NCI-H2227 (cell line): ENCODE measurements at regions not wholly inside any gene's neighbourhood (a gene's known extent, or its start where the extent isn't known, plus 50 kb on each side); places are given as distances from the start of the nearest gene placed in this dataset.
A peak's percentile ranks its signal among the peaks of the same experiment; 100 is the strongest.

Source experiments
- DNase-seq: peaks from one replicate; lab custom pipeline; 2025; ENCODE audit not compliant: unreplicated experiment; lab: John Stamatoyannopoulos, UW

GRCh38 chr15:69505956-69506556 is 53.4 kb downstream of the RPLP1 start:
- no peak for DNase-seq

DNA sequence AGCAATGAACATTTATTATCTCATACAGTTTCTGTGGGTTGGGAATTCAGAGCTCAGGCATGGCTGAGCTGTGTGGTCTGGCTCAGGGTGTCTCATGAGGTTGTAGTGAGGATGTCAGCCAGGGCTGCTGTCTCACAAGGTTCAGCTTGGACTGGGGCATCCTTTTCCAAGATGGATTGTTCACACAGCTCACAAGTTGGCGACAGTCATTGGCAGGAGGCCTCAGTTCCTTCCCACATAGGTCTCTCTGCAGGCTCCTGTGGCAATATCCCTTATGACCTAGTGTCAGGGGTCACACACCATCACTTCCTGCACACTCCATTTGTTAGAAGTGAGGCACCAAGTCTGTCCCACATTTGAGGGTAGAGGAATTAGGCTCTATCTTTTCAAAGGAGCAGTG is 56.0 kb downstream of the RPLP1 start:
- no peak for DNase-seq

- DNase-seq = no peak
These were observed 56.5 kb downstream of the RPLP1 start for GRCh38 chr15:69509131-69509530.

DNA sequence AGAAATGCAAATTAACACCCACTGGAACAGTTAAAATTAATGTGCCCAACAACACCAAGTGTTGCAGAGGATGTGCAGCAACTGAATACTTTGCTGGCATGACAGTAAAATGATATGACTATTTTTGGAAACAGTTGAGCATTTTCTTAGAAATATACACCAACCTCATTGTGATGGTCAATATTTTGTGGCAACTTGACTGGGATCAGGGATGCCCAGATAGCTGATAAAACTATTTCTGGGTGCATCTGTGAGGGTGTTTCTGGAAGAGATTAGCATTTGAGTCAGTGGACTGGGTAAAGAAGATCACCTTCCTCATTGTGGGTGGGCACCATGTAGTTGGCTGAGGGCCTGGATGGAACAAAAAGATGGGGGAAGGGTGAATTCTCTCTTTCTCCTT is 57.9 kb downstream of the RPLP1 start:
- DNase-seq = no peak

- DNase-seq = no peak
These were observed 58.4 kb downstream of the RPLP1 start for GRCh38 chr15:69511015-69511414.

DNA sequence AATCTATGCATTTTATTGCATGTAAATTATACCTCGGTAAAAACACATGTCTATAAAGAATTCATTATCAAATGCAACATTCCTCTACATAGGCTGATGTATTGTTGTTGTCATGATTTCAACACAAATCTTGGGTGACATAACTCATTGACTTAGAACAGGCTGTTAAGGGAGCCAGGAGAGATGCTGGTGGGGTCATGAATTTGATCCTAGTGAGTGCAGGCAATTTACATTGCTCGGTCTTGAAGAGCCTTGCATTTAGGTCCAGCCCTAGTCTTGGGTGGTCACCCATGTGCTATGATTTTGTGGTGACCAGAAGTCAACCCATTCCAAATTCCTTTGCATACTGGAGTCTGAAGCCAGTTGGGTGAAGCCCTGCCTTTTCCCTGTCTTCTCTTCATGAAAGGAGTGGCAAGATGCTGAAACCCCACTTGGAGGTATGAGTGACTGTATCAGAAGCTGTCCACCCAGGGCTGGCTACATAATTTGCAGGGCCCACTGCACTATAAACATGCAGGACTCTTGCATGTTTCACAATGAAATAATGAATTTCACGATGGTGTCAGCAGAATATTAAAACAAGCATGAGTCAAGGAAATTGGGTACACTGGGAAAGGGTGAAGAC is 59.2 kb downstream of the RPLP1 start:
- DNase-seq = no peak

GRCh38 chr15:69513450-69513960 is 60.9 kb downstream of the RPLP1 start:
- DNase-seq = no peak

DNA sequence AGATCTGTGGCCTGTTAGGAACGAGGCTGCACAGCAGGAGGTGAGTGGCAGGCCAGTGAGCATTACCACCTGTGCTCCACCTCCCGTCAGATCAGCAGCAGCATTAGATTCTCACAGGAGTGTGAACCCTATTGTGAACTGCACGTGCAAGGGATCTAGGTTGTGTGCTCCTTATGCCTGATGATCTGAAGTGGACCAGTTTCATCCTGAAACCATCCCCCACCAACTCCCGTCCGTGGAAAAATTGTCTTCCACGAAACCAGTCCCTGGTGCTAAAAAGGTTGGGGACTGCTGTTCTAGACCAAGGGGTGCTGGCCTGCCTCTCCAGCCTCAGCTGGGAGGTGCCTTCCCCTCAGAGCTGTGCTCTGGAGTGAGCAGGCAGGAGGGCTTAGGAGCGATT is 61.4 kb downstream of the RPLP1 start:
- DNase-seq = no peak

DNA sequence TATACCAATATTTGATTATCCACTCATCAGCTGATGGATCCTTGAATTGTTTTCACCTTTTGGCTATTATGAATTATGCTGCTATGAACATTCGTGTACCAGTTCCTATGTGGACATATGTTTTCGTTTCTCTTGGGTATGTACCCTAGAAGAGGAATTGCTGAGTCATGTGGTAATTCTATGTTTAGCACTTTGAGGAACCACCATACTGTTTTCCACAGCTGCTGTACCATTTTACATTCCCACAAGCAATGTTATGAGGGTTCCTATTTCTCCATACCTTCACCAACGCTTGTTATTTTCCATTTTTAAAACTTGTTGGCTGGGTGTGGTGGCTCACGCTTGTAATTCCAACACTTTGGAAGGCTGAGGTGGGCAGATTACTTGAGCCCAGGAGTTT is 62.9 kb downstream of the RPLP1 start:
- no peak for DNase-seq

- DNase-seq = no peak
These were observed 63.3 kb downstream of the RPLP1 start for GRCh38 chr15:69515926-69516325.

- DNase-seq = no peak
These were observed 64.4 kb downstream of the RPLP1 start for GRCh38 chr15:69517052-69517451.

DNA sequence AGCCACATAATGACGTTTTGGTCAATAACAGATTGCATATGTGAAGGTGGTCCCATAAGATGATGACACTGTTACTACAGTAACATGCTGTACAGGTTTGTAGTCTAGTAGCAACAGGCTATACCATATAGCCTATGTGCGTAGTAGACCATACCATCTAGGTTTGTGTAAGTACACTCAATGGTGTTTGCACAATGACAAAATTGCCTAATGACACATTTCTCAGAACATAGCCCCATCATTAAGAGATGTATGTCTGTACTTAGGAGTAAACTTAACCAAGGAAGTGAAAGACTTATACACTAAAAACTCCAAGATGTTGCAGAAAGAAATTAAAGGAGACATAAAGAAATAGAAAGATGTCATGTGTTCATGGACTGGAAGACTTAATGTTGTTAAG is 66.2 kb downstream of the RPLP1 start:
- DNase-seq = no peak

GRCh38 chr15:69520067-69520466 is 67.4 kb downstream of the RPLP1 start:
- no peak for DNase-seq

GRCh38 chr15:69522361-69522760 is 69.7 kb downstream of the RPLP1 start:
- no peak for DNase-seq

DNA sequence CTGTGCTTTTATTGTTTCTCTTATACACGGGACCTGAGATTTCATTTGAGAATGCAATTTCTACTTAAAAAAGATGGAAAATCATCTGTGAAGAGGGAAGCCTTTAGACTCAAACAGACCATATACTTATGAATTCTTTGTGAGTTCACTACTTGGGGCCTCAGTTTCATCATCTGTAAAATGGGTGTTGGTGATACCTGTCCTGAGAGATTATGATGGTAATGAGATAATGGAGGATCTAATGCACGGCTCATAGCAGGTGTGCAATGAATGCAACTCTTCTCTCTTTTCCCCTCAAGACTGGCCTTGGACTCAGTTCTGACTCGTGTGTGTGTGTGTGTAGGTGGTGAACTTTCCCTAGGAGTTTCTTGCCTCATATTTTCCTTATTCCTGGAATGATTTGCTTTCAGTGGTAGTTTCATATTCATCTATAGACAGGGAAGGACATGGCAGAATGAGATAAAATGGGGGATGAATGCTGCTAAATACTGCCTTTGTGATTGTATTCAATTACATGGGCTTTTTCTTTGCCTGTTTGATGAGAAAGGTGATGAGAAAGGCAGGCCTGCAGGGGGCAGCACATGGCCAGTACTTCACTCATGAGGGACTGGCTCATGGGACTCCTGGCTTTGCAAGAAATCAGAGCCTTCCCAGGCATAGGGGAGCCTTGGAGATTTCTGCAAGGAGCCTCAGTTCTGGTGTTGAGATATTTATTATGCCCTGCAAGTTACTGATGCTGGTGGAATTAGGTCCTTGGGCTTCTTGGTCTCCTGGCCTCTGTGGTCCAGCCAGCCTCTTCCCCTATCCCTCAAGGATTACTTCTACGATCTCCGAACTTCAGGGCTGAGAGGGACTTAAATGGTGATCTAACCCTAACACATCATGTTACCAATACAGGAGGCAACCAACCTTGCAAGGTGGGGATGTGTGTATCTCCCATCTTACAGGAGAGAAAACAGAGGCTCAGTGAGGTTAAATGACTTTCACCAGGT is 70.7 kb downstream of the RPLP1 start:
- peak; percentile 52 for DNase-seq

GRCh38 chr15:69524296-69524695 is 71.7 kb downstream of the RPLP1 start:
- DNase-seq = no peak

GRCh38 chr15:69524814-69525213 is 72.2 kb downstream of the RPLP1 start:
- no peak for DNase-seq

DNA sequence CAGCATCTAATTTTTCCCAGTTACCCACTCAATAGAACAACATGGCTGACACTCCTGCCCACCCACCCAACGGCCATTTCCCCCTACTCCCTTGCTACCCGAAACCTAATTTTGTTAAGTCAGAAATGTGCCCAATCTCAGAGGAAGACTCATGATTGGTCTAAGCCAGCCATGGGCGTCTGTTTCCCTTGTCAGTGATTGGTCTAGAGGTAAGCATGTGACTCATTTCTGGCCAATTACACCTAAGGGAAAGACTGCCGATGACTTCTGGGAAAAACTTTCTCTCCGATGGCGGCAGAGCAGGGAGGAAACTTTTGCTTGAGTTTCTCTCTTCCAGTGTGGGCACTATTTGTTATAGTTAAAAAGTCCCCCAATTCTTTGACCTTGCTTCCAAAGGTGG is 72.9 kb downstream of the RPLP1 start:
- no peak for DNase-seq

DNA sequence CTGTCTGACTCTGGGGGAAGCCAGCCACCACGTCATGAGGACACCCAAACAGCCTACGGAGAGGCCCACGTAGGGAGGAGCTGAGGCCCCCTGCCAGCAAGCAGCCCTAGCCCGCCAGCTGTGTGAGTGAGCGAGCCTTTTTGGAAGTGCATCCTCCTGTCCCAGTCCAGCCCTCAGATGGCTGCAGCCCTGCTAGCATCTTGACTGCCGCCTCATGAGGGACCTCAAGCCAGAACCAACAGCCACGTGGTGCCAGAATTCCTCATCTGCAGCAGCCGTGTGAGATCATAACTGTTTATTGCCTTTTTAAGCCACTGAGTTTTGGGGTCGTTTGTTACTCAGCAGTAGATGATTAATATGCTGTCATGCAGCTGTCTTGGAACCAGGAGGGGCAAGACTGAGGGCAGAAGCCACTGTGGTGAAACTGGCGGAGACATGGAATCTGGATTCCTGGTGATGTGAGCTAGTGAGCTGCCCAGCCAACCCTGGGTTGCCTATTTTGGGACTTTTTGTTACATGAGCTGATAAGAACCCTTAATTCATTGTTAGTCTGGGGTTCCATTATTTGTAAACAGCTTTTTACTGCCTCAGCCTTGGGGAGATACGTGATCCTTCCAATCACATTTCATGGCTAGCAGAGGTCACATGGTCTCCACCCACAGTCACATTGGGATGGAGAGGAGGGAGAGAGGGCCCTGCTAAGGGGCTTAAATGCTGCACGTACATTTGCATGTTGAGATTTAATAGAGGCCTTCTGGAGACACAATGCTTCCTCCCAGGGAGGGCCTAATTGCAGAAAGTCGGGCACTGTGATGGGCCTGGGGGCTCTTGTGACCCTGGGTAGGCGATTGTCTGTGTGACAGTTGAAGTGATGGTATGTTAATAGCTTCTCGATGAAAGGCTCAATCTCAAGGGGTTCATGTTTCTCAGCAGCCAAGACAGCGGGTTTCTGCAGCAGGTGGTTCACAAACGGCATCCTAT is 73.8 kb downstream of the RPLP1 start:
- no peak for DNase-seq

GRCh38 chr15:69529141-69529540 is 76.5 kb downstream of the RPLP1 start:
- no peak for DNase-seq
